SU-DHL-6 (cell line): ENCODE measurements at regions not wholly inside any gene's neighbourhood (a gene's known extent, or its start where the extent isn't known, plus 50 kb on each side); places are given as distances from the start of the nearest gene placed in this dataset.

Experiments
- EZH2phosphoT487 ChIP-seq: fragments of 200-600 bp; sonication (generic), shearing (Covaris generic); conservative IDR thresholded peaks from 2 replicates; pipeline ENCODE4 v1.6.1; 2018; ENCODE audit warnings: mild to moderate bottlenecking, antibody characterized with exemption, low read length, moderate library complexity, mixed read lengths
- TF ChIP-seq, protein P1 (sequence below): fragments of 200-600 bp; sonication (generic); IDR thresholded peaks from one replicate; pipeline ENCODE4 v1.5.1; 2017; ENCODE audit warnings: antibody characterized with exemption, mild to moderate bottlenecking, low read length, moderate library complexity; ENCODE audit not compliant: insufficient read depth, poor library complexity, severe bottlenecking

- TF ChIP-seq, protein P1, sequence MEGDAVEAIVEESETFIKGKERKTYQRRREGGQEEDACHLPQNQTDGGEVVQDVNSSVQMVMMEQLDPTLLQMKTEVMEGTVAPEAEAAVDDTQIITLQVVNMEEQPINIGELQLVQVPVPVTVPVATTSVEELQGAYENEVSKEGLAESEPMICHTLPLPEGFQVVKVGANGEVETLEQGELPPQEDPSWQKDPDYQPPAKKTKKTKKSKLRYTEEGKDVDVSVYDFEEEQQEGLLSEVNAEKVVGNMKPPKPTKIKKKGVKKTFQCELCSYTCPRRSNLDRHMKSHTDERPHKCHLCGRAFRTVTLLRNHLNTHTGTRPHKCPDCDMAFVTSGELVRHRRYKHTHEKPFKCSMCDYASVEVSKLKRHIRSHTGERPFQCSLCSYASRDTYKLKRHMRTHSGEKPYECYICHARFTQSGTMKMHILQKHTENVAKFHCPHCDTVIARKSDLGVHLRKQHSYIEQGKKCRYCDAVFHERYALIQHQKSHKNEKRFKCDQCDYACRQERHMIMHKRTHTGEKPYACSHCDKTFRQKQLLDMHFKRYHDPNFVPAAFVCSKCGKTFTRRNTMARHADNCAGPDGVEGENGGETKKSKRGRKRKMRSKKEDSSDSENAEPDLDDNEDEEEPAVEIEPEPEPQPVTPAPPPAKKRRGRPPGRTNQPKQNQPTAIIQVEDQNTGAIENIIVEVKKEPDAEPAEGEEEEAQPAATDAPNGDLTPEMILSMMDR = no peak
- no peak for TF ChIP-seq EZH2phosphoT487
Measured at GRCh38 chr5:33346534-33346933, 94.2 kb upstream of the TARS1 start.
